K562 (cell line): ENCODE measurements at regions not wholly inside any gene's neighbourhood (a gene's known extent, or its start where the extent isn't known, plus 50 kb on each side); places are given as distances from the start of the nearest gene placed in this dataset.

Experiments used
- ATAC-seq: fragments of 200-7000 bp; cut with Tn5 transposase; 3 replicates; pipeline ENCODE4 v1.9.1; 2020; ENCODE audit warnings: moderate library complexity
- BruUV-seq: library from RNA; stranded (reverse); fragments of 400-500 nt; replicated peaks from 2 replicates; lab custom pipeline; 2021; lab: Mats Ljungman, UMichigan
- CTCF ChIA-PET: fragments of 300-600 bp; formaldehyde crosslinking; extraction: SDS; loops from one replicate; lab custom pipeline; 2021; ENCODE audit warnings: low intra/inter-chr PET ratio; lab: Yijun Ruan, JAX
- POLR2A ChIA-PET: fragments of 300-600, 350-650 bp; sonication (Branson Sonifier 250); formaldehyde crosslinking; extraction: SDS; loops from one replicate; lab custom pipeline; 2021; ENCODE audit warnings: antibody characterized with exemption, inconsistent platforms; lab: Yijun Ruan, JAX
- DNase-seq, 4 experiments: peaks; one replicate each; pipeline versions ENCODE4 v3.0.0 to v3.0.0-alpha.2; 2011 to 2018; ENCODE audit warnings: low spot score in 3 of 4, mixed read lengths in 3 of 4; ENCODE audit errors: extremely low read depth in 1 of 4
- FAIRE-seq: peaks from 2 replicates; lab custom pipeline; 2011; peaks lifted over from hg19 to GRCh38; lab: Jason Lieb, UNC
- H2AFZ ChIP-seq: 2 replicates; pipeline ENCODE4 v1.6.0; 2011; ENCODE audit warnings: low read depth, low read length, control low read depth, inconsistent platforms
- H3K27ac ChIP-seq: fragments of 200-600 bp; 3 replicates; pipeline ENCODE4 v1.8.0; 2011; ENCODE audit warnings: low read depth, mild to moderate bottlenecking, control low read depth, inconsistent platforms, low read length, moderate library complexity, mixed read lengths; ENCODE audit errors: extremely low read depth
- H3K27me3 ChIP-seq, 2 experiments: fragments of 300-600 bp in 1 of 2; 2 replicates in 1 of 2; 3 replicates in 1 of 2; pipeline versions ENCODE4 v1.6.0 to v1.8.0; 2011; ENCODE audit warnings: inconsistent platforms in 2 of 2, low read length in 2 of 2, mild to moderate bottlenecking in 1 of 2, mixed read lengths in 1 of 2, moderate library complexity in 1 of 2; ENCODE audit not compliant: control insufficient read depth in 2 of 2, insufficient read depth in 2 of 2
- H3K36me3 ChIP-seq: fragments of 300-600 bp; 3 replicates; pipeline ENCODE4 v1.8.0; 2011; ENCODE audit warnings: mild to moderate bottlenecking, low read length, inconsistent platforms; ENCODE audit not compliant: control insufficient read depth, insufficient read depth
- H3K4me1 ChIP-seq, 2 experiments: fragments of 200-600 bp in 1 of 2; replicated peaks in 1 of 2; 2 replicates in 1 of 2; 3 replicates in 1 of 2; pipeline versions ENCODE4 v1.5.1 to v1.8.0; 2011; ENCODE audit warnings: inconsistent platforms in 2 of 2, low read length in 2 of 2, mild to moderate bottlenecking in 1 of 2, mixed read lengths in 1 of 2, moderate library complexity in 1 of 2; ENCODE audit not compliant: control insufficient read depth in 2 of 2, insufficient read depth in 2 of 2
- H3K4me2 ChIP-seq: 2 replicates; pipeline ENCODE4 v1.6.1; 2011; ENCODE audit warnings: low read length, control low read depth, inconsistent platforms, mixed read lengths; ENCODE audit not compliant: insufficient read depth
- H3K4me3 ChIP-seq: fragments of 200-600 bp; sonication (generic), shearing (Covaris generic); 2 replicates; pipeline ENCODE4 v1.5.1; 2016; ENCODE audit warnings: control low read depth, inconsistent platforms
- H3K79me2 ChIP-seq: fragments of 200-600 bp; 3 replicates; pipeline ENCODE4 v1.8.0; 2011; ENCODE audit warnings: low read length, inconsistent platforms; ENCODE audit not compliant: control insufficient read depth, insufficient read depth
- H3K9ac ChIP-seq, 2 experiments: 2 replicates each; pipeline versions ENCODE4 v1.6.0 to v1.6.1; 2011; ENCODE audit warnings: low read depth in 2 of 2, low read length in 2 of 2, control low read depth in 1 of 2, inconsistent platforms in 1 of 2, mild to moderate bottlenecking in 1 of 2, mixed read lengths in 1 of 2; ENCODE audit not compliant: insufficient read depth in 1 of 2
- H3K9me1 ChIP-seq: one replicate; pipeline ENCODE4 v1.6.0; 2011; ENCODE audit warnings: inconsistent platforms, mild to moderate bottlenecking, low read length, moderate library complexity; ENCODE audit not compliant: control insufficient read depth, insufficient read depth
- H3K9me3 ChIP-seq: replicated peaks from 2 replicates; pipeline ENCODE4 v1.5.1; 2011; ENCODE audit warnings: low read depth, low read length, inconsistent platforms; ENCODE audit not compliant: control insufficient read depth, insufficient read depth
- H4K20me1 ChIP-seq: replicated peaks from 2 replicates; pipeline ENCODE4 v1.6.1; 2011; ENCODE audit warnings: low read length, inconsistent platforms, mixed read lengths; ENCODE audit not compliant: control insufficient read depth, insufficient read depth
- FOXP4 ChIP-seq: sonication (generic); formaldehyde crosslinking; IDR thresholded peaks from 2 replicates; pipeline ENCODE4 v1.8.0; 2022; ENCODE audit warnings: mild to moderate bottlenecking, missing genetic modification reagents, borderline replicate concordance
- GATAD2B ChIP-seq: fragments of 450-650 bp; IDR thresholded peaks from 2 replicates; pipeline ENCODE4 v1.6.1; 2017; ENCODE audit warnings: mild to moderate bottlenecking, borderline replicate concordance
- HMGXB4 ChIP-seq: sonication (generic); formaldehyde crosslinking; IDR thresholded peaks from 2 replicates; pipeline ENCODE4 v1.8.1; 2023; ENCODE audit warnings: mild to moderate bottlenecking, missing genetic modification reagents
- RAD51 ChIP-seq: fragments of 450-650 bp; IDR thresholded peaks from 2 replicates; pipeline ENCODE4 v1.7.1; 2016; ENCODE audit warnings: low read depth, mild to moderate bottlenecking, borderline replicate concordance
- WGBS: fragments of 100-300 bp; shearing (Covaris generic); methylation state at CpG from one replicate; pipeline ENCODE4 v1.1.6; 2016; ENCODE audit warnings: low coverage, mixed read lengths; ENCODE audit not compliant: insufficient coverage; ENCODE audit errors: missing lambda C conversion rate; 5-methylcytosine and 5-hydroxymethylcytosine counted together
- in situ Hi-C: fragments of 300-500 bp; cut with MboI; formaldehyde crosslinking; loops from 4 replicates; pipeline ENCODE4 v1.15.0; 2018; ENCODE audit warnings: inconsistent platforms, mixed read lengths
- intact Hi-C: fragments of 100-400 bp; cut with micrococcal nuclease; formaldehyde crosslinking; loops from 2 replicates; pipeline ENCODE4 v1.14.2; 2022

GRCh38 chr15:79682851-79683288 lies 213.9 kb downstream of the MTHFS start:
- H3K27ac ChIP-seq: no peak overlapping the region
- H3K36me3 ChIP-seq: no peaks in the 10 kb centered on the region
- no peak for FAIRE-seq
- peaks cover 0 to 13% of the 10 kb centered on the region in 2 experiments; a peak in 3 of 5 replicates for H3K27me3 ChIP-seq
- H3K79me2 ChIP-seq: no peaks in the 10 kb centered on the region
- TF ChIP-seq FOXP4 (CRISPR knock-in tag): no peak
- H3K4me3 ChIP-seq: no peak overlapping the region
- WGBS: 2% methylated on average over 4 of the region's 4 CpGs
- CTCF ChIA-PET: no interaction called here
- no peak overlapping the region for H3K9ac ChIP-seq
- no peaks in the 10 kb centered on the region for H3K9me3 ChIP-seq
- no peak overlapping the region for H3K4me2 ChIP-seq
- H2AFZ ChIP-seq: no peak overlapping the region
- BruUV-seq: no TSS peak
- H3K9me1 ChIP-seq: no peaks in the 10 kb centered on the region
- POLR2A ChIA-PET: no interaction called here
- no peak for ATAC-seq
- in situ Hi-C loops (no loop called here), intact Hi-C loops (no loop called here)
- no peak for DNase-seq
- H3K4me1 ChIP-seq: no peaks in the 10 kb centered on the region
- no peaks in the 10 kb centered on the region for H4K20me1 ChIP-seq

- TF ChIP-seq HMGXB4 (CRISPR knock-in tag): no peak
- TF ChIP-seq GATAD2B: no peak
- no peak for TF ChIP-seq RAD51
- Histone ChIP-seq H3K79me2 (no peaks in the 10 kb centered on the region), H3K4me1 (no peaks in the 10 kb centered on the region), H3K9me1 (no peaks in the 10 kb centered on the region), H3K4me2 (no peak overlapping the region), H2AFZ (no peak overlapping the region), H4K20me1 (no peaks in the 10 kb centered on the region), H3K4me3 (no peak overlapping the region), H3K9me3 (no peaks in the 10 kb centered on the region), H3K36me3 (no peaks in the 10 kb centered on the region), H3K9ac (no peak overlapping the region), H3K27me3 (peaks cover 0 to 7% of the 10 kb centered on the region in 2 experiments; a peak in 3 of 5 replicates), H3K27ac (no peak overlapping the region)
- intact Hi-C loops (no loop called here), in situ Hi-C loops (no loop called here)
- no peak for ATAC-seq
- DNase-seq: no peak
- CTCF ChIA-PET: no interaction called here
- POLR2A ChIA-PET: interaction anchor here (0.5 kb wide), 1 partner anchor 130 kb away, joined by 6 read pairs; no protein-coding TSS in a partner anchor
- no peak for FAIRE-seq
- 6% methylated on average over 1 of the region's 1 CpG for WGBS
- no TSS peak for BruUV-seq
Observed at GRCh38 chr15:79689030-79689429, 207.8 kb downstream of the MTHFS start.
